Posterior cingulate gyrus (tissue), 11 donors: ENCODE measurements at regions not wholly inside any gene's neighbourhood (a gene's known extent, or its start where the extent isn't known, plus 50 kb on each side); places are given as distances from the start of the nearest gene placed in this dataset.
"Not testable (repeated sequence)": the region's sequence is repeated elsewhere in the genome, so short reads cannot be mapped to it uniquely, and the experiment has no call there.

Experiments
- DNase-seq, 10 donors: peaks; one replicate each; pipeline versions ENCODE4 v3.0.0 to v3.0.0-alpha.2; 2020 to 2021; ENCODE audit warnings: mixed read lengths in 3 of 10
- intact Hi-C: fragments of 100-400 bp; cut with DNase I; formaldehyde crosslinking; loops from one replicate; pipeline ENCODE4 v1.15.1; 2023

DNA sequence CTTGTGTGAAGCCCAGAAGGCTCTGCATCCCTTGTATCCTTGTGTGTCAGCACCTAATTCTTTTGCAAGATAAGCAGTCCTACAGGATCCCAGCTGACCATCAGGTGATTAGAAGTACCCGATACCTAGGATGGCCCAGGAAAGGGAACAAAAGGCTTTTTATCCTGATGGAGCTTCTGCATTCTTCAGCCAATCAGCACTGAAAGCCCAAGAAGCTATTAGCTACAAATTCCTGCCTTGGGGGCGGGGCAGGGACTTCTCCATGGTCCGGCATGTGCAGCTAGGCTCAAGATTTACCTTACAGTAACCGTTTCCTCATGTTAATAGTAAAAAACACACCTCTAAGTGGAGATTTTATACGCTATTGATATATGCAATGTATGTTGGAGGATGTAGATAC lies 264.6 kb upstream of the THUMPD2 start:
- intact Hi-C loops: no loop called here
- DNase-seq: no peak

DNA sequence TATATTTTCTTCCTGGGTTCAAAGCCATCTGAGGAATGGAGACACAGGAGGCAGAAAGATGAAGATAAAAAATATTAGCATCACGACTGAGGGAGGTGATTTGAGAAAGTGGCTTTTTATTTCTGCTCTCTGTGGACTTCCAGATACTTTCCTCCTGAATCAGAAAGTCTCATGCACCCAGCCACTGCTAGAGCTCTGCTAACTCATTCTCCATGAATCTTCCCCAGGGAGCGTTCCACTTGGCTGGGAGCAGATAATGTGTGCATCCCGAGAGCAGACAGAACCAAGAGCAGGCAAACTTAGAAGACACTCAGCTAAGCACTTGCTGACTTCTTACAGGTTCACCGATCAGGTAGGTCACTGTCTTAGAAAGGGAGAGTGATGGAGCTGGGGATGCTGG lies 264.1 kb upstream of the THUMPD2 start:
- no peak for DNase-seq
- intact Hi-C loops: no loop called here

DNA sequence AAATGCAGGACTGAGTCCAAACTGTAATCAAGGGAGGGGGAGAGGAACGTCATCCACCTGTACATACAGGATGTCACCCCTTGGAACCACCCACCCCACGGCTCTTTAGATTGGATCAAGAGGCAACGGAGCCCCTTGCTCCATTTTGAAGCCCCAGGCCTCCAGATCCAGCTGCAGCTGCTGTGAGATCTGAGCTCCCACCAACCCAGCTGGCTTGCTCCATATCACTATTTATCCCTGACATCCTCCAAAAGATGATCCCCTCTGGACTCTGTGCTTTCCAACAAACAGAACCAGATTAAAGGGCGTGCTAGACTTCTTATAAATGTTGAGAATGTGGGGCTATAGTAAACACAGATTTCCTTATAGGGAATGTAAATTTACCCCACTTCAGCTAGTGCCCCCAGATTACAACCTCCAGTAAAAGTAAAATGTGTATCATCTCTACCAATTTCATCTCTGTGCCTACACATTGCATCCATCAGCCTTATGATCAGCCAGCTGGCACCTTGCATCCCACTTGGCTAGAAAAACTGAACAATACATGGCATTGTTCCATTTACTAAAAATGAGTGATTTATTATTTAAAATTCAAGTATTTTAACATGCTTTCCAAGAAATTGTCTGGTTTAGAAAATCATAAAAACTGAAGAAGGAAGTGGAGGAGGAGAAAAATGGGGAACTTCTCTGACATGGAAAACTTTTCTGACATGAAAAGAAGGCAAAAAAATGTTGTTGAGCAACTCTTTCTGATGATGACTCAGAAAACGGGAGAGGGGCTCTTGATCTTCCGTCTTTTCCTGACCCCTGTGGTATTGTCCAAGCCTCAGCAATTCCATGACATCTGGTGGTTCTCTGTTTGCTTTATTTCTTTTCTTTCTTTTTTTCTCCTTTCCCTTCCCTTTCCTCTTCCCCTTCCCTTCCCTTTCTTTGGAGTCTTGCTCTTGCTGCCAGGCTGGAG lies 262.6 kb upstream of the THUMPD2 start:
- intact Hi-C loops: no loop called here
- DNase-seq: no peak

DNA sequence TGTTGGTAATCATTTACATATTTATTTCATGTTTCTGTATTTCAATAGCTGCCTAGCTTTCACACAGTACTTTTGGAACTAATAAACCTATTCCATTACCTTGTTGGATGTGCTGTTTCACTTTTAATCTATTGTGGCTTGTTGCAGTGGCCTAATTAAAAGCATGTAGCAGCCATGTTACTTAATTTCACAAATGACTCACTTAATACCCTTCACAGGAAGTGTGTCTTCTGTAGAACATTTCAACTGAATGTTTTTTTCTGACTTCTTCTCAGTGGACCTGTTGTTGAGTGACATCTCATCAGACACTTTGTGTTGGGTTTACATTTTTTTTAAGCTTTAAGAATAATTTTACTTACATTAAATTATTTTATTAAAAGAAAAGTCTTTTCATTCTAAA lies 260.5 kb upstream of the THUMPD2 start:
- DNase-seq: no peak
- intact Hi-C loops: no loop called here

DNA sequence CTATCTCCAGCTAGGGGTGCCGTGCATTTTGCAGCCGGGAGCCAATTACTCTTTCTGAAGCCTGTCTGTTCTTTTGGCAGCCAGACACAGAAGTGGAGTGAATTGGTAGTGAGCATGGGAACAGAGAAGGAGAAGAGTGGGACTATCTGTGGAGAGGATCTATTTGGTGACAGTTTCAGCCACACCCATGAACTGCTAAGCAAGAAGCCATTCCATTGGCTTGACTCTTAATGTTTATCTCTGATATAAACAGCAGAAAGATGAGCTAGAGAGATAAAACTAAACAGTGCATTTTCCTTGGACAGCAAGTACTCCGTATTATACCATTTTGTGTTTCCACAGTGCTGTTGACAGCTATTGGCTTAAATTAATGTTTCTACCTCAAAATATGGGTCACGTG lies 259.6 kb upstream of the THUMPD2 start:
- intact Hi-C loops: no loop called here
- DNase-seq: no peak

DNA sequence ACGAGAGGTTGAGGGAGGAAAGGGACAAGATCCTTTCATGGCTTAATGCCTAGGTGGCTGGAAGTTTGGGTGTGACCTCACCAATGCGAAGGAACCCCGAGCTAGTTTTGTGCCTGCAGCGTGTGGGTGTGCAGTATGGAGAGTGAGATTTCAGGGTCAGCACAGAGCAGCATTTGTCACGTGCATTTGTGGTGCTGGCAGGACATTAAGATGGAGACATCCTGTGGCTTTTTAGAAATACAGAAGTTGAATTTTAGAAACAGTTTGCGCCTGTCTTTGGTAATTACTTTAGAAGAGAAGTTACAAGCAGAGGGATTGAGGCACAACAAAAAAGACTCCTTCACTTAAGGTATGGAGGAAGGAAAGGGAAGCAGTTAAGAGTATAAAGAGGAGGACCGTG lies 258.2 kb upstream of the THUMPD2 start:
- intact Hi-C loops: no loop called here
- no peak for DNase-seq

DNA sequence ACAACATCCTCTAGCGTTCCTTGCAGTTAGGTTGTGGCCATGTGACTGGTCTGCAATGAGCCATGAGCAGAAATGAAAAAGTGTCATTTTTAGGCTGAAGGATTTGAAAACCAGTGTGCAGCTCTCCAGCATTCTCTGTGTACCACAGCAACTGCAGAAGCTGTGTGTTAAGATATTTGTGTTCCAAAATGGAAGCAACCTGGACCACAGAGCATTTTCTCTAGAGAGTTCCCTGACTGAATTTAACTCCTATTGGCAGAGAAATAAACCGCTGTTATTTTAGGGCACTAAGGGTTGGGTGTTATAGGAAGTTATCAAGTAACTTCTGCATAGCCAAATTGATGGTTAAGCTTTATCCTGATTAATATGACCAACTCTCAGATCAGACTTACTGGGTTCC lies 257.2 kb upstream of the THUMPD2 start:
- intact Hi-C loops: no loop called here
- DNase-seq: no peak

DNA sequence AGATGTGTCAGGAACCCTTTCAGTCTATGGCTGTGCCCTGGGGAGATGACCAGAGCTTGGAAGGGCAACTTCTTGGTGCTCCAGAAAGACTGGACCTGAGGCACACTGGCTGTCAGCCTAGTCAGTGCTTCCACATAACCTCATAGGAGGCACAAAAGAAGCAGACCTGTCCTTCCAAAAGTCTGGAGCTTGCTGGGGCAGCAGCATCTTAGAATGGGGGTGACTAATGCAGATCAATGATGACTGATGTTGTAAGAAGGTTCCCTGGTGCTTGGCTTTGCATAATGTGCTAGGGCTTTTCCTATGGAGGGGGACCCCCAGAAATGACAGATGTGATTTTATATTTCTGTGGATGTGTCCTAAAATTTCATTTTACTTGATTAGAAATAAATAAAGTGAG lies 255.7 kb upstream of the THUMPD2 start:
- intact Hi-C loops: no loop called here

DNA sequence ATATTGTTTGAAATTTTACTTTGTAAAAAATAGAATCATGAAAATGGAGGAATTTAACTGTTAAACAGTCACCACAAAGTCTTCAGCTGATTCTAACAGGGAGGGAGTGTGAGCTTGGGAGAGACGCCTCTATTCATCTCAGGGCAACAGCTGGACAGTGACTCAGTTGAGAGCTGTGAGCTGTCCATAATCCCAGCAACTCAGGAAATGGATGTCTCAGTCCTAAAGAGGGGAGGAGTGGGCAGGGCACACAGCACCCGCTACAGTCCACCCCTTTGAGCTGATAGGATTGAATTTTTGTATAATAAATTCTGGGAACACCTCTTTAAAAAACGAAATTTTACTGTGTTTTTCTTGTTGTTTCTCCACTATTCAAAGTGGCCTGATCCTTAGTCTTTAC lies 255.1 kb upstream of the THUMPD2 start:
- intact Hi-C loops: no loop called here
- no peak for DNase-seq

More for the DNA sequence above, 255.7 kb upstream of the THUMPD2 start:
- no peak for DNase-seq

DNA sequence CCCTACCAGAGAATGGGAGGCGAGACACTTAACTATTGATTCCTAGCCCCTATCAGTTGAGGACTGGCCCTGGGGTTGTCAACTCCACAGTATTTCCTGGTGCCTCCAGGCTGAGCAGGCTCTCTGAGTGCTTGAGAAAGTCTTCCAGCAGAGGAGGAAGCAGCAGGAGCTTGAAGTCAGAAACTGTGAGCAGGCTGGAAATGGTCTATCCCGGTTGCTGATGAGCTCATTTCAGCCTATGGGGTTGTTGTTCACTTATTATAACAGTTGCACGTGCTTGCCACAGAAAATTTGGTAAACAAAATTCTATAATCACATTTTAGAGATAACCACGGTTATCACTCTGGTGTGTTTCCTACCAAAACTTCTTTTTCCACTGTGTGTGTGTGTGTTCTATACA lies 254.7 kb upstream of the THUMPD2 start:
- no peak for DNase-seq

DNA sequence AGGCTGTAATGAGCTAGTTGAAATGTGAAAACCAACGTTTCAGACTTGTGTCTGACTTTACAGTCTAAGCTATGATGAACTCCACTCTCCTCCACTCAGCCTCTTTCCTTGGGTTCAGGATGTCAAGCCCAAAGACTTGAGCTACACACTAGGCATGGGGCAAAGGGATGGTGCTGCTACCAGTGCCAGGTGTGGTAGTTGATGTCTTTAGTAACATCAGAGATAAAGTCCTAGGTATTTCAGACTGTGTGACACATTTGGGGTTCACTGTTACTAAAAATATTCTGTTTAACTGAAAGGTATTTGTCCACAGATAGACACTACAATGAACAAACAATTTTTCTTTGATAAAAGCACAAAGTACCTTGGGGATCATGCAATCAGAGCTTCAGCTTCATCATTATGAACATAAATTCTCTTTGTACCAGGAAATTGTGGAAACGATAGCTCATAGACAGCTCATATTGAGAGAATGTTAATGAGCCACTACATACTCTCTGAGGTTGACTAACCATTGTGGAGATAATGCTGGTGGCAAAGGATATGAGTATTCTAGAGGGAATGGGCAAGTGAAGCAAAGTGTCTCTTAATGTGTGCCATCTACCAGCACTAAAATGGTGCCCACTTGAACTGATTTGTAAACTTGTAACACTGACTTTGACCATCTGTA lies 253.7 kb upstream of the THUMPD2 start:
- intact Hi-C loops: no loop called here
- no peak for DNase-seq

More for the DNA sequence above, 254.7 kb upstream of the THUMPD2 start:
- intact Hi-C loops: no loop called here

DNA sequence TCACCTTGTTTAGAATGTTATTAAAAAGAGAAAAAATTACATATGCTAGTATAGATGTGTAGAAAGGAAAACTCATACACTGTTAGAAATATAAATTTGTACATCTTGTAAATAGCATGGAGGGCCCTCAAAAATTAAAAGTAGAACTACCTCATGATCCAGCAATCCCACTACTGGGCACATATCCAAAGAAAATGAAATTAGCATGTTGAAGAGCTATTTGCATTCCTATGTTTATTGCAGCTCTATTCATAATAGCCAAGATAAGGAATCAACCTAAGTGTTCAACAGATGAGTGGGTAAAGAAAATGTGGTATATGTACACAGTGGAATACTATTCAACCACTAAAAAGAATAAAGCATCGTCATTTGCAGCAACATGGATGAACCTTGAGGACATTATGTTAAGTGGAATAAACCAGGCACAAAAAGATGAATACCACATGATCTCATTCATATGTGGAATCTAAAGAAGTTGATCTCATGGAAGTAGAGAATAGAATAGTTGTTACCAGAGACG lies 251.5 kb upstream of the THUMPD2 start:
- DNase-seq: no peak

DNA sequence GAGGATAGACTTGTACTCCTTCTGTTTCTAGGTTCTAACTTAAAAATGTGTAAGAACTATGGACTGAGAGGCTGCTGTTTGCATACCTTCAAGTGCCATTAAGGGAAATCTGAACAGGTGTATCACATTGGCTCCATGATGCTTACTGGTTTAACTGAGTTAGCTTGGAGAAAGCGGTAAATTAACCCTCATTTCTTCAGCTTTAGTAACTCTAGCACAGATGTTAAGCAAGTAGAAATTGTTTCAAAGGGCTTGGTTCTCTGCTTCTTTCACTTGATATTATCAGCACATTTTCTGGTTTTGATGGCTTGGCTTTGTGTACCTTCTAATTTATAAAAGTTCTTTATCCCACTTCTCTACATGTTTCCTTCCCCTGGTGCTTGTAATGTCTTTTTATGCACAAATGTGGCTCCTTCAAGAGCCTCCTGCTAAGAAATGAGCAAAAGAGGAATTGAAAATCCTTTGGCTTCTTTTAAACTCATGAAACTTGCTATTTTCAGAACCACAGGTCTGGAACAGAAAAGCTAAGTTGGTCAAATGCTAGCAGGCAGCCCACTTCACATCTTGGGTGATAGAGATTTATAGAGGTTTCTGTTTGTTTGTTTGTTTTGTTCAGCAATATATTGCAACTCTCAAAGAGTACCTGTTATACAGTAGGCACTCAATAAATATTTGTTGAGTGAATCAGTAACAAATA lies 249.9 kb upstream of the THUMPD2 start:
- intact Hi-C loops: no loop called here
- no peak for DNase-seq

More for the DNA sequence above, 251.5 kb upstream of the THUMPD2 start:
- intact Hi-C loops: no loop called here

DNA sequence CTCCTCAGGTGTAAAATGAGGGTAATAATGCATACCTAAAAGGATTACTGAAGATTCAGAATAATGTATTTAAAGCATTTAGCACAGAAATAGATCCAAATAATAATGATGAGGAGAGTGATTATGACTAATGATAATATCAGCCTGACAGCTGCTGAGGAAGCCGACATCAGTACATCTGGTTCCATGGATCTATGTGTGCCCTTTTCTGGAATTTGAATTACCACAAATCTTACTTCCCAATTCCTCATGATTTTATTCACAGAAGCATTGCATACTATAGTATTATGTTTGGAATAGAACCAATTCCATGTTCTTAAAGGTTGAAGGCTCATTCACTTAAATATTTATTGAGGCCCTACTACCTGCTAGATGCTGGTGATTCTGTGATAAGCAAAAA lies 248.9 kb upstream of the THUMPD2 start:
- intact Hi-C loops: no loop called here
- no peak for DNase-seq

DNA sequence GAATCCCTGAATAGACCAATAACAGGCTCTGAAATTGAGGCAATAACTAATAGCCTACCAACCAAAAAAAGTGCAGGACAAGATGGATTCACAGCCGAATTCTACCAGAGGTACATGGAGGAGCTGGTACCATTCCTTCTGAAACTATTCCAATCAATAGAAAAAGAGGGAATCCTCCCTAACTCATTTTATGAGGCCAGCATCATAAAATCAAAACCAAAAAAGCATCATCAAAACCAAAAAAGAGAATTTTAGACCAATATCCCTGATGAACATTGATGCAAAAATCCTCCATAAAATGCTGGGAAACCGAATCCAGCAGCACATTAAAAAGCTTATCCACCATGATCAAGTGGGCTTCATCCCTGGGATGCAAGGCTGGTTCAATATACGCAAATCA lies 246.2 kb upstream of the THUMPD2 start:
- intact Hi-C loops: not testable (repeated sequence)

DNA sequence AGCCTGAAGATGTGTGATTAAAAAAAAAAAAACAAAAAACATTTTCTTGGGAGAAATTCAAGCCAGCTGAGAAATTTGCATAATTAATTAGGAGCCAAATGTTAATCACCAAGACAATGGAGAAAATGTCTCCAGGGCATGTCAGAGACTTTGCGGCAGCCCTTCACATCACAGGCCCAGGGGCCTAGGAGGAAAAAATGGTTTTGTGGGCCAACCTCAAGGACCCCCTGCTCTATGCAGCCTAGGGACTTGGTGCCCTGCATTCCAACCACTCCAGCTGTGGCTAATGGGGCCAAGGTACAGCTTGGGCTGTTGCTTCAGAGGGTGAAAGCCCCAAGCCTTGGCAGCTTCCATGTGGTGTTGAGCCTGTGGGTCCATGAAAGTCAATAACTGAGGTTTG lies 241.9 kb upstream of the THUMPD2 start:
- intact Hi-C loops: no loop called here
- DNase-seq: no peak

More for the DNA sequence above, 246.2 kb upstream of the THUMPD2 start:
- DNase-seq: not testable (repeated sequence)

DNA sequence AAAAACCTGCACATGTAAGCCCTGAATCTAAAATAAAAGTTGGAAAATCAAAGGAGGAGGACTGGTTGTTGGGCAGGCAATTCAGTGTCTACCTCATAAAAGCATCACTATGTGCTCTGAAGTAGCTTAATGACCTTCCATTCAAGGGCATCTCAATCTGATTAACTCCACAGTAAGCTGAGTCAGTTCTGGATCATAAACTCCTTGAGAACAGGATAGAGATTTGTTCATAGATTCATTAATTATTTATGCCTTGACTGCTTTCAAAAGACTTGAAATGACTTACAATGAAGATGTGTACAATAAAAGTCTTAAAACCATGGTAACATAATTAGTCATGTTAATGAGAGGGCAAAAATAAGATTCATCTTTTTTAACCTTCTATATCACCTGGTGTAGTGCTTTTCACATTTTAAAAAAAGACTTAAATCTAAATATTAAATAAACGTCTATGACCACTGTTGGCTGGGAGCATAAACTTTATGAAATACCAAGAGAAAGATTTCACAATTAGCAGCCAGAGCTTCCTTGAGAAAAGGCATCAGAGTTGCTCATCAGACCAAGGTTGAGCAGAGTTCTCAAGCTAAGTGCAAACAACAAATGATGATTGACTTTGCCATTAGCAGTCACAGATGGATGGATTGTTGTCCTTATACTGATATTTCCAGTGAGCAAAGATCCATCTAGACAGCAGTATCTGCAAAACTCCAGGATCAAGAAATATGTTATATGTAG lies 237.3 kb upstream of the THUMPD2 start:
- intact Hi-C loops: no loop called here

DNA sequence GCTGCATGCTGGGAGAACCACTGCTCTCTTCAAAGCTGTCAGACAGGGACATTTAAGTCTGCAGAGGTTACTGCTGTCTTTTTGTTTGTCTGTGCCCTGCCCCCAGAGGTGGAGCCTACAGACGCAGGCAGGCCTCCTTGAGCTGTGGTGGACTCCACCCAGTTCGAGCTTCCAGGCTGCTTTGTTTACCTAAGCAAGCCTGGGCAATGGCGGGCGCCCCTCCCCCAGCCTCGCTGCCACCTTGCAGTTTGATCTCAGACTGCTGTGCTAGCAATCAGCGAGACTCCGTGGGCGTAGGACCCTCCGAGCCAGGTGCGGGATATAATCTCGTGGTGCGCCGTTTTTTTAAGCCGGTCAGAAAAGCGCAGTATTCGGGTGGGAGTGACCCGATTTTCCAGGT lies 234.9 kb upstream of the THUMPD2 start:
- DNase-seq, intact Hi-C loops: not testable (repeated sequence)

More for the DNA sequence above, 237.3 kb upstream of the THUMPD2 start:
- DNase-seq: no peak

DNA sequence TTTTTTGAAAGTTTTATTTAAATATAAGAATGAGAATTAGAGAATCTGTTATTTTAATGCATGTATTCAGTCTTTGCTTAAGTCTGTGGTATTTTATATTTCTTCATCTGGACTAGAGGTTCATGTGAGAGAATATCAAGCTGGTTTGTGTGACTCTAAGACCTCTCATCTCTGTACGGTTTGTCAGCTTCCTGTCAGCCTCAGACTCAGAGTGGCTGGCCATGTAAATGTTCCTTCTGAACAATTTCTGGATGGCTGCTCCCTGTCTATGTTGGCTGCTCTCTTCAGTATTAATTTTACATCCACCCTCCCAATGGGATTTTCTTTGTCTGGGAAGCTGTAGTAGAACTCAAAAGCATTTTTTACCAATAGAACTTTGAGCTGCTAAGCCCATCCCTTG lies 225.3 kb upstream of the THUMPD2 start:
- DNase-seq: no peak
- intact Hi-C loops: no loop called here

DNA sequence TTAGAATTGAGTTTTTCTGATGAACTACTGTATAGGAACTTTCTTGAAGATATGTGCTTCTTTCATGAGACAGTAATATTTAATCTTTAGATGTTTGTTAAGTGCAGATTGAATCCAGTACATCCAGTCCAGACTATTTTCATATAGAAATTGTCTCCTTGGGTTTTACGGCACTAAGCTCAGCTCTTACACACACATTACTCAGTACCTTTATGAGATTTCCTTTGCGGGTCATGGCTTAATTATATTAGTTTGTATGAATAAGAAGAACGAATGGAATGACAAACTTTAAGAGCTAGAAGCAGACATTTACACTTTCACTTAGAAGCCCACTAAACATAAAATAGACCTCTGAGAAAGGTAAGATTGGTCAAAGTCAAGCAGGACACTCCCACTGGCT lies 223.3 kb upstream of the THUMPD2 start:
- intact Hi-C loops: no loop called here

More for the DNA sequence above, 223.3 kb upstream of the THUMPD2 start:
- no peak for DNase-seq
